GM23248 (cell line): ENCODE measurements at regions not wholly inside any gene's neighbourhood (a gene's known extent, or its start where the extent isn't known, plus 50 kb on each side); places are given as distances from the start of the nearest gene placed in this dataset.
"Not testable (repeated sequence)": the region's sequence is repeated elsewhere in the genome, so short reads cannot be mapped to it uniquely, and the experiment has no call there.

Experiments
- DNase-seq: peaks from one replicate; pipeline ENCODE4 v3.0.0-alpha.2; 2015
- H2AFZ ChIP-seq: fragments of 200-600 bp; sonication (generic); 2 replicates; pipeline ENCODE4 v1.6.1; 2016; ENCODE audit warnings: antibody characterized with exemption
- H3F3A ChIP-seq: fragments of 200-600 bp; sonication (generic); 2 replicates; pipeline ENCODE4 v1.6.1; 2016; ENCODE audit warnings: mild to moderate bottlenecking, antibody characterized with exemption, mixed run types; ENCODE audit not compliant: insufficient read depth
- H3K27ac ChIP-seq: fragments of 200-600 bp; sonication (generic); 2 replicates; pipeline ENCODE4 v1.5.1; 2016; ENCODE audit warnings: mild to moderate bottlenecking
- H3K27me3 ChIP-seq: fragments of 200-600 bp; sonication (generic); replicated peaks from 2 replicates; pipeline ENCODE4 v1.6.1; 2016; ENCODE audit warnings: mild to moderate bottlenecking; ENCODE audit not compliant: insufficient read depth
- H3K36me3 ChIP-seq: fragments of 200-600 bp; sonication (generic); 2 replicates; pipeline ENCODE4 v1.6.1; 2016; ENCODE audit warnings: low read depth, mild to moderate bottlenecking
- H3K4me1 ChIP-seq: fragments of 200-600 bp; sonication (generic); 2 replicates; pipeline ENCODE4 v1.6.1; 2016; ENCODE audit warnings: mild to moderate bottlenecking; ENCODE audit not compliant: insufficient read depth
- H3K4me2 ChIP-seq: fragments of 200-600 bp; sonication (generic); one replicate; pipeline ENCODE4 v1.6.1; 2016; ENCODE audit warnings: mild to moderate bottlenecking; ENCODE audit not compliant: unreplicated experiment
- H3K4me3 ChIP-seq: fragments of 200-600 bp; sonication (generic); 2 replicates; pipeline ENCODE4 v1.5.1; 2016; ENCODE audit warnings: mild to moderate bottlenecking
- H3K79me2 ChIP-seq: fragments of 200-600 bp; sonication (generic); 2 replicates; pipeline ENCODE4 v1.6.1; 2016; ENCODE audit warnings: mild to moderate bottlenecking; ENCODE audit not compliant: insufficient read depth
- H3K9ac ChIP-seq: fragments of 200-600 bp; sonication (generic); 2 replicates; pipeline ENCODE4 v1.6.1; 2016; ENCODE audit warnings: mild to moderate bottlenecking
- H3K9me2 ChIP-seq: fragments of 200-600 bp; sonication (generic); 2 replicates; pipeline ENCODE4 v1.6.1; 2016; ENCODE audit warnings: mixed run types, mild to moderate bottlenecking, moderate library complexity; ENCODE audit not compliant: insufficient read depth
- H3K9me3 ChIP-seq: fragments of 200-600 bp; sonication (generic); one replicate; pipeline ENCODE4 v1.6.1; 2017; ENCODE audit warnings: low read depth
- H4K20me1 ChIP-seq: fragments of 200-600 bp; sonication (generic); 2 replicates; pipeline ENCODE4 v1.6.0; 2016; ENCODE audit not compliant: insufficient read depth
- EZH2 ChIP-seq: fragments of 200-600 bp; sonication (generic); IDR thresholded peaks from 2 replicates; pipeline ENCODE4 v1.6.1; 2018; ENCODE audit warnings: antibody characterized with exemption, mild to moderate bottlenecking; ENCODE audit not compliant: insufficient read depth, poor library complexity, severe bottlenecking
- EZH2phosphoT487 ChIP-seq: fragments of 200-600 bp; sonication (generic); IDR thresholded peaks from 2 replicates; pipeline ENCODE4 v1.6.1; 2018; ENCODE audit warnings: antibody characterized with exemption, moderate library complexity, mild to moderate bottlenecking, low read depth; ENCODE audit not compliant: insufficient read depth
- WGBS, 2 experiments: methylation state at CpG; one replicate each; pipeline ENCODE4 v1.1.6; 2015 to 2017; ENCODE audit warnings: low lambda C conversion rate in 2 of 2, low coverage in 1 of 2; ENCODE audit errors: missing lambda C conversion rate in 2 of 2; 5-methylcytosine and 5-hydroxymethylcytosine counted together
- in situ Hi-C: fragments of 300-500 bp; cut with MboI; formaldehyde crosslinking; loops from 2 replicates; pipeline ENCODE4 v1.15.0; 2020

GRCh38 chr17:53627511-53627910 lies 195.2 kb upstream of the KIF2B start:
- Histone ChIP-seq H4K20me1 (no peaks in the 10 kb centered on the region), H3K9me3 (no peaks in the 10 kb centered on the region), H3F3A (peaks cover 31% of the 10 kb centered on the region), H3K9ac (no peak overlapping the region), H3K4me3 (peak overlapping the region; percentile 20; the same call in 1 of the 2 replicates), H3K9me2 (no peaks in the 10 kb centered on the region), H3K4me2 (peak overlapping the region; percentile 76), H3K27me3 (no peaks in the 10 kb centered on the region), H3K27ac (peak overlapping the region; percentile 52), H3K4me1 (peaks cover 39% of the 10 kb centered on the region), H3K36me3 (no peaks in the 10 kb centered on the region), H2AFZ (no peak overlapping the region), H3K79me2 (no peaks in the 10 kb centered on the region)
- 10 to 17% methylated on average over 1 of the region's 1 CpG for WGBS, 2 experiments
- peak; percentile 69 for DNase-seq
- TF ChIP-seq EZH2 (no peak), EZH2phosphoT487 (no peak)
- in situ Hi-C loops, result no loop called here

DNA sequence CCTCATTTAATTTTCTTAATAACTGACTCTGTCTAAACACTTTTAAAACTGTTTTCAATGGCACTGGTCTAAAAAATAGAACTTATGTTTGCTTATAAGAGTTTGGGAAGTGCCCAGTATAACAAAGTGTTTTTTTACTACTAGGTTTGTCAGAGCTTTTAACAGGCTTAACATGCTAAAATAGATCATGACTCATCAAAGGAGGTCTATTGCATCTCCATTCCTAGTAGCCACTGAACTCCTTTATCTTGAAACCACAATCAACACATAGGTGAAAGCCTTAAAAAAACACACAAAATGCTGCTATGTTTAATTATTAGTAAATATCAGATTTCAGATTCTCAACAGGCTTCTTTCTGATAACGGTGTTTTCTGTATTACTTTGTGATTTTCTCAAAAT lies 196.4 kb upstream of the KIF2B start:
- H3K9me3 ChIP-seq, result no peaks in the 10 kb centered on the region
- peak overlapping the region; percentile 52; the same call in 1 of the 2 replicates for H3K27ac ChIP-seq
- in situ Hi-C loops, result no loop called here
- no peak overlapping the region for H3K9ac ChIP-seq
- H3K4me3 ChIP-seq, result no peak overlapping the region
- H3K36me3 ChIP-seq, result no peaks in the 10 kb centered on the region
- DNase-seq, result peak; percentile 72
- TF ChIP-seq EZH2 (no peak), EZH2phosphoT487 (no peak)
- peaks cover 39% of the 10 kb centered on the region for H3K4me1 ChIP-seq
- H3K27me3 ChIP-seq, result no peaks in the 10 kb centered on the region
- H3F3A ChIP-seq, result peaks cover 31% of the 10 kb centered on the region
- no peak overlapping the region for H2AFZ ChIP-seq
- no peaks in the 10 kb centered on the region for H3K79me2 ChIP-seq
- no peaks in the 10 kb centered on the region for H4K20me1 ChIP-seq
- WGBS, 2 experiments, result 3 to 9% methylated on average over 1 of the region's 1 CpG
- no peaks in the 10 kb centered on the region for H3K9me2 ChIP-seq
- H3K4me2 ChIP-seq, result peak overlapping the region; percentile 21

GRCh38 chr17:53619025-53619424 lies 203.7 kb upstream of the KIF2B start:
- Histone ChIP-seq H3K9ac (no peak overlapping the region), H3K9me3 (no peaks in the 10 kb centered on the region), H3K79me2 (no peaks in the 10 kb centered on the region), H4K20me1 (no peaks in the 10 kb centered on the region), H3K4me3 (no peak overlapping the region), H3K9me2 (no peaks in the 10 kb centered on the region), H2AFZ (no peak overlapping the region), H3K27ac (no peak overlapping the region), H3K36me3 (no peaks in the 10 kb centered on the region), H3K4me1 (no peaks in the 10 kb centered on the region), H3K4me2 (no peak overlapping the region), H3K27me3 (no peaks in the 10 kb centered on the region), H3F3A (no peaks in the 10 kb centered on the region)
- no peak for TF ChIP-seq EZH2
- TF ChIP-seq EZH2phosphoT487, result no peak
- in situ Hi-C loops, result no loop called here
- DNase-seq, result no peak
- WGBS, 2 experiments, result 16 to 21% methylated on average over 3 of the region's 3 CpGs

DNA sequence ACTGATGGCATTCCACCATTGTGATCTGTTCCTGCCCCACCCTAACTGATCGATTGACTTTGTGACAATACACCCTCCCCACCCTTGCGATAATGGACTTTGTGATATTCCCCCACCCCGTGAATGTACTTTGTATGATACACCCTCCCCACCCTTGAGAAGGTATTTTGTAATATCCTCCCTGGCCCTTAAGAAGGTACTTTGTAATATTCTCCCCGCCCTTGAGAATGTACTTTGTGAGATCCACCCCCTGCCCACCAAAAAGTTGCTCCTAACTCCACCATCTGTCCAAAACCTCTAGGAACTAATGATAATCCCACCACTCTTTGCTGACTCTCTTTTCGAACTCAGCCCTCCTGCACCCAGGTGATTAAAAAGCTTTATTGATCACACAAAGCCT lies 214.5 kb upstream of the KIF2B start:
- H3K9ac ChIP-seq, H3K4me3 ChIP-seq, H3K4me2 ChIP-seq, H2AFZ ChIP-seq, H3K27me3 ChIP-seq, DNase-seq, H3F3A ChIP-seq, H3K4me1 ChIP-seq, H3K9me2 ChIP-seq, H3K27ac ChIP-seq, H4K20me1 ChIP-seq, H3K9me3 ChIP-seq, in situ Hi-C loops, H3K36me3 ChIP-seq, H3K79me2 ChIP-seq: not testable (repeated sequence)
- 34 to 37% methylated on average over 5 of the region's 5 CpGs for WGBS, 2 experiments

DNA sequence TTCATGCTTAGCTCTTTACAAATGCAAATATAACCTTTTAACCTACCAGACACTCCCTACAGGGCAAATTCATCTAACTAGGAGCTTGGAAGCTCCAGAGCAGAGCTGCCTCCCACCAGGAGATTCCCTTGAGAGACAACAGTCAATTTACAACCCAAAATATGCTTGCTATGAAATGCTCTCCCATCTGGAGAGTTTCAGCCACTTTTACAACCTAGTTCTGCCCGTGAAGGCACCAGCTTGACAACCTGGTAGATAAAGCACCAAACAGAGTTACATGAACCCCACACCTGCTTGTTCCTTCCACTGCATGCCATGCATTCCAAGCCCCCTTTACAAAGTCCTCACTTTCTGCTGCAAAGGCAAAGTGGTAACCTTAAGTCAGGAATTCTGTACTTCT lies 215.3 kb upstream of the KIF2B start:
- H3K9ac ChIP-seq, result no peak overlapping the region
- in situ Hi-C loops, result no loop called here
- no peak overlapping the region for H3K27ac ChIP-seq
- TF ChIP-seq EZH2 (no peak), EZH2phosphoT487 (no peak)
- no peaks in the 10 kb centered on the region for H3K27me3 ChIP-seq
- H3K36me3 ChIP-seq, result no peaks in the 10 kb centered on the region
- 0 to 7% methylated on average over 1 of the region's 1 CpG for WGBS, 2 experiments
- no peaks in the 10 kb centered on the region for H3K9me2 ChIP-seq
- H3K79me2 ChIP-seq, result no peaks in the 10 kb centered on the region
- no peak overlapping the region for H3K4me2 ChIP-seq
- no peaks in the 10 kb centered on the region for H3K9me3 ChIP-seq
- no peak overlapping the region for H3K4me3 ChIP-seq
- no peaks in the 10 kb centered on the region for H3K4me1 ChIP-seq
- H4K20me1 ChIP-seq, result no peaks in the 10 kb centered on the region
- no peak for DNase-seq
- H2AFZ ChIP-seq, result no peak overlapping the region
- H3F3A ChIP-seq, result no peaks in the 10 kb centered on the region
